ENCODE measurements at regions not wholly inside any gene's neighbourhood (a gene's known extent, or its start where the extent isn't known, plus 50 kb on each side); places are given as distances from the start of the nearest gene placed in this dataset.

DNA sequence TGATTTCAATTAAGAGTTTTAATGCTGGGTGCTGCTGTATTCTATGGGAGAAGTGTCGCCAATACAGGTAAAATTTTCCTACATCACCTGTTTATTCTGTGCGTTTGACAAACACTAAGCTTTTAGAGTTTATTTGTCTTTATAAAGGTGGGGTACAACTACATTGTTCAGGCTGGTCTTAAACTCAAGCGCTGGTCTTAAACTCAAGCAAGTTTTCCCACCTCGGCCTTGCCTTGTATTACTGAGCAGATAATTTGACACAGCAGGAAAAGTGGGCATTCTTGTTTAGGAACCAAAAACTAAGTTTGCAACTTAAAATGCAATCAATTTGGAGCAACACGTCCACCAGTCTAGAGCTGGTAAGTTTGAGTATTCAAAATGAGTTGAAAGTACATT lies 112.9 kb upstream of the BTN3A2 start:
- CTCF ChIA-PET = no interaction called here
- TF ChIP-seq, protein P1, sequence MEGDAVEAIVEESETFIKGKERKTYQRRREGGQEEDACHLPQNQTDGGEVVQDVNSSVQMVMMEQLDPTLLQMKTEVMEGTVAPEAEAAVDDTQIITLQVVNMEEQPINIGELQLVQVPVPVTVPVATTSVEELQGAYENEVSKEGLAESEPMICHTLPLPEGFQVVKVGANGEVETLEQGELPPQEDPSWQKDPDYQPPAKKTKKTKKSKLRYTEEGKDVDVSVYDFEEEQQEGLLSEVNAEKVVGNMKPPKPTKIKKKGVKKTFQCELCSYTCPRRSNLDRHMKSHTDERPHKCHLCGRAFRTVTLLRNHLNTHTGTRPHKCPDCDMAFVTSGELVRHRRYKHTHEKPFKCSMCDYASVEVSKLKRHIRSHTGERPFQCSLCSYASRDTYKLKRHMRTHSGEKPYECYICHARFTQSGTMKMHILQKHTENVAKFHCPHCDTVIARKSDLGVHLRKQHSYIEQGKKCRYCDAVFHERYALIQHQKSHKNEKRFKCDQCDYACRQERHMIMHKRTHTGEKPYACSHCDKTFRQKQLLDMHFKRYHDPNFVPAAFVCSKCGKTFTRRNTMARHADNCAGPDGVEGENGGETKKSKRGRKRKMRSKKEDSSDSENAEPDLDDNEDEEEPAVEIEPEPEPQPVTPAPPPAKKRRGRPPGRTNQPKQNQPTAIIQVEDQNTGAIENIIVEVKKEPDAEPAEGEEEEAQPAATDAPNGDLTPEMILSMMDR (IDR thresholded peaks at IDR 0.05; ENCODE audit: insufficient read depth, low read length, missing control alignments) = no peak
- H3K4me3 ChIP-seq (ENCODE audit: low read depth, low read length) = peak overlapping the region; percentile 72
- no peak for DNase-seq (ENCODE audit: low read depth, low spot score)
- POLR2A ChIA-PET = interaction anchor here (0.7 to 4.3 kb wide), 12 partner anchors 8 to 316 kb away, joined by 3 to 62 read pairs (median 6); a partner anchor contains a TSS

DNA sequence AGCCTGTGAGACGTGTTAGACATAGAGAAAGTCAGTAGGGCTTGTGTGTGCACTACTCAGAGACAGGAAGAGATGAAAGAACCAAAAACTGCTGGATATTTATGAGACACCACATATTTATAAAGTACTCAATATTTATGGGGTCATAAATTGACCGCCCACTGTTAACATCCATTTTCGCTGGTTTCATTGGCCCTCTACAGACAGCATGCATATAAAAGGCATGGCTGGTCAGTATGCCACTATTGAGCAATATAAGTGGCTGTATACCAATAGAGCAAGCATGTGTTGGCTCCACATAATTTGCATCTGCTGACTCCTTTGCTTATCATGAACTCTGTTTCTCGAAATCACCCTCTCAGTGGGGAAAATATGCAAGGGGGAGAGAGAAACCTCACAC lies 110.3 kb upstream of the BTN3A2 start:
- CTCF ChIA-PET = no interaction called here
- TF ChIP-seq, protein P1 (IDR thresholded peaks at IDR 0.05; ENCODE audit: insufficient read depth, low read length, missing control alignments) = no peak
- POLR2A ChIA-PET = no interaction called here
- no peak for DNase-seq (ENCODE audit: low read depth, low spot score)
- H3K4me3 ChIP-seq (ENCODE audit: low read depth, low read length) = no peak overlapping the region

DNA sequence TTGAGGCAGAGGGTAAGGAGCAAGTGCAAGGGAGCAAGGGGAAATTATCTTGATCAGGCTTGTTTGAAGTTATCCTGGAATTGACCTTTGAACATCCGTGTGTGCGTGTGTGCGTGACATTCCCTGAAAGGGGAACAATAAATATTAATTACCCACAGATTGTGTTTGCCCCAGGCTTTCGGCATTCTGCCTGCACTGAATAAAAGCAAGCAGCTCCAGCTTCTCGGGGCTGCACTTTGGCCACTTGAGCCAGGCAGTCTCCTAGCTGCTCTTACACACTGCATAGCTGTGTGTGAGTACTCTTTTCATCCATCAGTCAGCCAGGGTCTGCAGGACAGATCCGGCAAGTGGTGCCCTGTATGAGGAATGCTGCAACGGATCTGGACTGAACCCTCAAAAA lies 107.7 kb upstream of the BTN3A2 start:
- H3K4me3 ChIP-seq (ENCODE audit: low read depth, low read length) = no peak overlapping the region
- TF ChIP-seq, protein P1 (IDR thresholded peaks at IDR 0.05; ENCODE audit: insufficient read depth, low read length, missing control alignments) = no peak
- ChIA-PET CTCF (interaction anchor here (0.9 to 1.5 kb wide), 5 partner anchors 10 to 338 kb away, joined by 3 to 6 read pairs (median 3); no protein-coding TSS in a partner anchor), POLR2A (interaction anchor here (1.0 kb wide), 1 partner anchor 14 kb away, joined by 3 read pairs; a partner anchor contains a TSS)
- DNase-seq (ENCODE audit: low read depth, low spot score) = no peak

DNA sequence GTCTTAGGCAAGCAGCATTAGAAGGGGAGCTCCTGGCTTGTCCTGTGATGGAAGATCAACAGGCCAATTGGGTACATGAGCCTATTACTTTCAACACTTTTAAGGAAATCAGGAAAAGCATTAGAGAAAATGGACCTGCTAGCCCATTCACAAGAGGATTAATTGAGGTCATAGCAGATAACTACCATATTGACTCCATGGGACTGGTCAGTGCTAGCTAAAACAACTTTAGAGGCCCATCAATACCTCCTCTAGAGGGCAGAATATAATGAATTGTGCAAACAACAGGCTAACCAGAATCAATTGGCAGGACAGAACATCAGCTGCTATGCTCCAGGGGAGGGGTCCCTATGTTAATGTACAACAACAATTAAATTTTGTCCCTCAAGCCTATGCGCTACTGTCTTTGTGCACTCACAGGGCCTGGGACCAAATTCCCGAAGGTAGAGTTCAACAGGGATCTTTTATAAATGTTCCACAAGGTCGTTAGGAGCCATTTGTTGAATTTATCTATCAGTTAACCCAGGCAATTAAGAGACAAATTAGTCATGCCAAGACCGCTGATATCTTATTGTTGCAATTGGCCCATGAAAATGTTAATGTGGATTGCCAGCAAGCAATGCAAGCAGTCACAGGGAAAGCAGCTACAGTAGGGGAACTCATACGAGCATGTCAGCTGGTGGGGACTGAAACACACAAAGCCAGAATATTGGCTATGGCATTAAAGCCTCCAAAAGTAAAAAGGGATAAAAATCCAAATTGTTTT lies 106.6 kb upstream of the BTN3A2 start:
- DNase-seq (ENCODE audit: low read depth, low spot score) = no peak
- TF ChIP-seq, protein P1 (IDR thresholded peaks at IDR 0.05; ENCODE audit: insufficient read depth, low read length, missing control alignments) = no peak
- POLR2A ChIA-PET = interaction anchor here (0.9 kb wide), 1 partner anchor 42 kb away, joined by 3 read pairs; a partner anchor contains a TSS
- H3K4me3 ChIP-seq (ENCODE audit: low read depth, low read length) = no peak overlapping the region
- CTCF ChIA-PET = interaction anchor here (0.9 to 2.3 kb wide), 6 partner anchors 7 to 337 kb away, joined by 3 to 18 read pairs (median 4); a partner anchor contains a TSS

DNA sequence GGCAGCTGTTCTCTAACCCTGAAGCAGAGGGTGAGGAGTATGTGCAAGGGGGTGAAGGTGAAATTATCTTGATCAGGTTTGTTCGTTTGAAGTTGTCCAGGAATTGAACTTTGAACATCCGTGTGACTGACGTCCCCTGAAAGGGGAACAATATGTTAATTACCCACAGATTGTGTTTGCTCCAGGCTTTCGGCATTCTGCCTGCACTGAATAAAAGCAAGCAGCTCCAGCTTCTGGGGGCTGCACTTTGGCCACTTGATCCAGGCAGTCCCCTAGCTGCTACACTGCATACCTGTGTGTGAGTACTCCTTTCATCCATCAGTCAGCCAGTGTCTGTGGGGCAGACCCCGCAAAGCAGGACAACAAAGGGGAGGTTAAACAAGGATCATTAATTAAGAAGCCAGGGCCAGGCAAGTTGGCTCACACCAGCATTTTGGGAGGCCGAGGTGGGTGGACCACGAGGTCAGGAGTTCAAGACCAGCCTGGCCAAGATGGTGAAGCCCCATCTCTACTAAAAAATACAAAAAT lies 104.8 kb upstream of the BTN3A2 start:
- no peak for DNase-seq (ENCODE audit: low read depth, low spot score)
- H3K4me3 ChIP-seq (ENCODE audit: low read depth, low read length) = no peak overlapping the region
- TF ChIP-seq, protein P1 (IDR thresholded peaks at IDR 0.05; ENCODE audit: insufficient read depth, low read length, missing control alignments) = no peak
- POLR2A ChIA-PET = interaction anchor here (0.6 to 1.4 kb wide), 2 partner anchors 9 to 47 kb away, joined by 3 to 5 read pairs; a partner anchor contains a TSS
- CTCF ChIA-PET = interaction anchor here (1.2 kb wide), 1 partner anchor 14 kb away, joined by 4 read pairs; no protein-coding TSS in a partner anchor
